ENCODE measurements at regions not wholly inside any gene's neighbourhood (a gene's known extent, or its start where the extent isn't known, plus 50 kb on each side); places are given as distances from the start of the nearest gene placed in this dataset.

- TF ChIP-seq CTCF (IDR thresholded peaks at IDR 0.05) (no peak), POLR2A (IDR thresholded peaks at IDR 0.05) (no peak)
Measured at GRCh38 chr17:79180358-79181005, 105.9 kb downstream of the ENGASE start.

Measured in body of pancreas (tissue), 4 donors.